Prostate gland (tissue), 2 donors: ENCODE measurements at regions not wholly inside any gene's neighbourhood (a gene's known extent, or its start where the extent isn't known, plus 50 kb on each side); places are given as distances from the start of the nearest gene placed in this dataset.

Experiments used
- DNase-seq: peaks from one replicate; pipeline ENCODE4 v3.0.0-alpha.2; 2019; ENCODE audit warnings: low spot score
- H3K27ac ChIP-seq, 2 donors: fragments of 200-600 bp; sonication (generic); 2 replicates each; pipeline ENCODE4 v1.5.1; 2017 to 2019
- H3K27me3 ChIP-seq: fragments of 200-600 bp; sonication (generic); replicated peaks from 2 replicates; pipeline ENCODE4 v1.5.1; 2019; ENCODE audit not compliant: insufficient read depth
- H3K36me3 ChIP-seq, 2 donors: fragments of 200-600 bp; sonication (generic); 1 replicate in 1 of 2; 2 replicates in 1 of 2; pipeline versions ENCODE4 v1.5.1 to v1.8.1; 2017 to 2019
- H3K4me1 ChIP-seq: fragments of 200-600 bp; sonication (generic); replicated peaks from 2 replicates; pipeline ENCODE4 v1.5.1; 2019
- H3K4me3 ChIP-seq, 2 donors: fragments of 200-600 bp; sonication (generic); 2 replicates each; pipeline ENCODE4 v1.5.1; 2017 to 2019
- H3K9me3 ChIP-seq: fragments of 200-600 bp; sonication (generic); 2 replicates; pipeline ENCODE4 v1.5.1; 2017
- CTCF ChIP-seq, 4 experiments: fragments of 200-600 bp in 2 of 4; fragments of 450-650 bp in 2 of 4; sonication (generic) in 2 of 4; IDR thresholded peaks; 1 replicate in 3 of 4; 2 replicates in 1 of 4; pipeline ENCODE4 v1.5.1; 2016 to 2019; ENCODE audit warnings: antibody characterized with exemption in 4 of 4, mild to moderate bottlenecking in 2 of 4, moderate library complexity in 2 of 4
- POLR2A ChIP-seq: fragments of 450-650 bp; IDR thresholded peaks from one replicate; pipeline ENCODE4 v1.6.1; 2016; ENCODE audit warnings: antibody characterized with exemption, mild to moderate bottlenecking
- POLR2AphosphoS5 ChIP-seq: sonication (generic); formaldehyde crosslinking; IDR thresholded peaks from one replicate; pipeline ENCODE4 v1.6.1; 2017; ENCODE audit warnings: antibody characterized with exemption
- WGBS: methylation state at CpG from one replicate; pipeline ENCODE4 v1.1.5; 2018; 5-methylcytosine and 5-hydroxymethylcytosine counted together
- intact Hi-C: fragments of 100-400 bp; cut with DNase I; formaldehyde crosslinking; loops from one replicate; pipeline ENCODE4 v1.14.2; 2022

- Histone ChIP-seq H3K36me3 (no peaks in the 10 kb centered on the region), H3K9me3 (no peaks in the 10 kb centered on the region), H3K4me1 (no peaks in the 10 kb centered on the region), H3K27ac (no peak overlapping the region), H3K27me3 (no peaks in the 10 kb centered on the region), H3K4me3 (no peak overlapping the region)
- no peak for DNase-seq
- intact Hi-C loops, result no loop called here
- 83% methylated on average over 1 of the region's 1 CpG for WGBS
- TF ChIP-seq POLR2A (no peak), CTCF (IDR thresholded peaks at IDR 0.05) (no peak)
Measured at GRCh38 chr11:91694331-91694730, 530.3 kb upstream of the FAT3 start.

DNA sequence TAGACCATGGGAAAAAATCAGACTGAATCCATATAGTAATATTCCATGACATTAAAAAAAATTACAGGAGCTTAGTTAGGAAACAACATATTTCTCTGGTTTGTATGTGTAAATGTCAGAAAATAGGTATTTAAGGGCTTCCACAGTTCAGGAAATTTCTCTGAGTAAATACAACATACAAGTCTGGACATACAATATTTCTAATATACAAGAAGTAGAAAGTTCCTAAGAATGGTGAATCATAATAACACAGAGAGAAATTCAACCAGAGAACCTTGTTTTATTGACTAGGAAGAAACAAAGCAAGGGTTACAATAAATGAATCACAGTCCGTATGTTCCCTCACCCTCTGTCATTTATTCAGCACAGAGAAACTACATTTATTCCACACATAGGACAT is 532.7 kb upstream of the FAT3 start:
- no peaks in the 10 kb centered on the region for H3K36me3 ChIP-seq
- H3K27ac ChIP-seq, result no peak overlapping the region
- H3K4me3 ChIP-seq, result no peak overlapping the region
- intact Hi-C loops, result no loop called here
- DNase-seq, result no peak
- no peak for TF ChIP-seq POLR2A
- TF ChIP-seq POLR2AphosphoS5, result no peak
- TF ChIP-seq CTCF (IDR thresholded peaks at IDR 0.05), result no peak
- H3K9me3 ChIP-seq, result no peaks in the 10 kb centered on the region
- H3K4me1 ChIP-seq, result no peaks in the 10 kb centered on the region
- no peaks in the 10 kb centered on the region for H3K27me3 ChIP-seq
- 39% methylated on average over 1 of the region's 1 CpG for WGBS

DNA sequence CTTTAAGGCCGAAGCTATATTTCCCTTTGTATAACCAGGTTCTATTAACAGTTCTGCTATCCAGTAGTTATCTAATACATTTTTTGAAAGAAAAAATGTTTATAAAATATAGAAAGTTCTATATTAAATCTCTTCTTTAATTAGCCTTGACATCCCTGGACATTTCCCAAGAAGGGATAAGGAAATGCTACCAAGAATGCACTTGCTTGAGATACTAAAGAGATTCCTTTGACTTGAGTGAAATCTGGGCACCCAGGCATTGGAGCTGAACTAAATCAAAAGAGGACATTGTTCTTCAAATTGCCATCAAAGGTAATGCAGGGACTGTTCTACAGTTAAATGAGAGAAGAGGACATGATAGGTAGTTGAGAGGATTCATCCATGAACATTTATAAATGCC is 535.9 kb upstream of the FAT3 start:
- no peaks in the 10 kb centered on the region for H3K4me1 ChIP-seq

GRCh38 chr11:91686700-91687099 is 537.9 kb upstream of the FAT3 start:
- H3K4me1 ChIP-seq, result no peaks in the 10 kb centered on the region
- no peak overlapping the region for H3K27ac ChIP-seq
- whole genome bisulfite sequencing, result 74% methylated on average over 1 of the region's 1 CpG
- H3K4me3 ChIP-seq, result no peak overlapping the region
- no peaks in the 10 kb centered on the region for H3K27me3 ChIP-seq
- TF ChIP-seq POLR2AphosphoS5 (no peak), POLR2A (no peak)
- intact Hi-C loops, result no loop called here
- H3K9me3 ChIP-seq, result no peaks in the 10 kb centered on the region
- DNase-seq, result no peak
- no peaks in the 10 kb centered on the region for H3K36me3 ChIP-seq

More for the DNA sequence above, 535.9 kb upstream of the FAT3 start:
- Histone ChIP-seq H3K36me3 (no peaks in the 10 kb centered on the region), H3K27me3 (no peaks in the 10 kb centered on the region), H3K27ac (no peak overlapping the region), H3K9me3 (no peaks in the 10 kb centered on the region), H3K4me3 (no peak overlapping the region)
- intact Hi-C loops, result no loop called here
- DNase-seq, result no peak
- WGBS, result 90% methylated on average over 1 of the region's 1 CpG
- no peak for TF ChIP-seq POLR2A
- no peak for TF ChIP-seq POLR2AphosphoS5
- no peak for TF ChIP-seq CTCF (IDR thresholded peaks at IDR 0.05)

GRCh38 chr11:91686281-91686680 is 538.3 kb upstream of the FAT3 start:
- no peak for TF ChIP-seq POLR2AphosphoS5
- TF ChIP-seq POLR2A, result no peak
- TF ChIP-seq CTCF (IDR thresholded peaks at IDR 0.05), result no peak

GRCh38 chr11:91673705-91674104 is 550.9 kb upstream of the FAT3 start:
- Histone ChIP-seq H3K27me3 (no peaks in the 10 kb centered on the region), H3K27ac (no peak overlapping the region), H3K9me3 (no peaks in the 10 kb centered on the region), H3K4me1 (no peaks in the 10 kb centered on the region), H3K36me3 (no peaks in the 10 kb centered on the region), H3K4me3 (no peak overlapping the region)
- no peak for TF ChIP-seq POLR2A
- TF ChIP-seq CTCF (IDR thresholded peaks at IDR 0.05), result no peak
- no peak for TF ChIP-seq POLR2AphosphoS5
- no peak for DNase-seq
- 79% methylated on average over 1 of the region's 1 CpG for WGBS
- intact Hi-C loops, result no loop called here

More at GRCh38 chr11:91686281-91686680, 538.3 kb upstream of the FAT3 start:
- H3K4me3 ChIP-seq, result no peak overlapping the region
- 72% methylated on average over 3 of the region's 3 CpGs for WGBS
- H3K27ac ChIP-seq, result no peak overlapping the region
- H3K9me3 ChIP-seq, result no peaks in the 10 kb centered on the region
- H3K27me3 ChIP-seq, result no peaks in the 10 kb centered on the region
- H3K4me1 ChIP-seq, result no peaks in the 10 kb centered on the region
- DNase-seq, result no peak
- H3K36me3 ChIP-seq, result no peaks in the 10 kb centered on the region
- intact Hi-C loops, result no loop called here
